GM23248 (cell line): ENCODE measurements at regions not wholly inside any gene's neighbourhood (a gene's known extent, or its start where the extent isn't known, plus 50 kb on each side); places are given as distances from the start of the nearest gene placed in this dataset.

ENCODE experiments used
- EZH2 ChIP-seq: fragments of 200-600 bp; sonication (generic); IDR thresholded peaks from 2 replicates; pipeline ENCODE4 v1.6.1; 2018; ENCODE audit warnings: antibody characterized with exemption, mild to moderate bottlenecking; ENCODE audit not compliant: insufficient read depth, poor library complexity, severe bottlenecking
- EZH2phosphoT487 ChIP-seq: fragments of 200-600 bp; sonication (generic); IDR thresholded peaks from 2 replicates; pipeline ENCODE4 v1.6.1; 2018; ENCODE audit warnings: antibody characterized with exemption, moderate library complexity, mild to moderate bottlenecking, low read depth; ENCODE audit not compliant: insufficient read depth

DNA sequence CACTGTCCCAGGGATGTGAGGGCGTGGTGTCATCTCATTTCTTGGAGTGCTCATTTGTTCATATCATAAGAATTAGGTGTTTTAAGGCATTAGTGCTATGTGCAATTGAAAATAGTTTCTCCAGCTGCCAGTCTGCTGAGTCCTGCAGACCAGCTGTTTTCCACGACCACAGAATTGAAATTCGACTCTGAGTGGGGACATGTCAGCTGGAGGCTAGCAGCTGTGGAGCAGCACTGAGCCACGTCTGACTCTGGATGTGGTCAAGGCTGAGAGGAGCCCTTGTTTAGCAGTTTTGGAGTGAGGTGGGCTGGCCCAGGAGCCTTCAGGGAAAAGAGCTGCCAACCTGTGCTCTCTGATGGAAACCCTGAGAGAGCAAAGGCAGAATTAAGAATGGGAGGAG, 156.3 kb upstream of the GRB10 start:
- TF ChIP-seq EZH2 (no peak), EZH2phosphoT487 (no peak)
